Naive thymus-derived CD8-positive, alpha-beta T cell (primary cell): ENCODE measurements at regions not wholly inside any gene's neighbourhood (a gene's known extent, or its start where the extent isn't known, plus 50 kb on each side); places are given as distances from the start of the nearest gene placed in this dataset.

Source experiments
- ATAC-seq, 2 donors: fragments of 150-1000 bp; cut with Tn5 transposase in 1 of 2; sonication (Bioruptor Pico), chemical (Tn5 transposase) in 1 of 2; 1 replicate in 1 of 2; 2 replicates in 1 of 2; pipeline ENCODE4 v1.10.0; 2021; ENCODE audit warnings: mild to moderate bottlenecking in 2 of 2, moderate library complexity in 2 of 2
- POLR2A ChIA-PET: fragments of 350-600 bp; sonication (Branson Sonifier 250); formaldehyde crosslinking; loops from one replicate; lab custom pipeline; 2021; ENCODE audit warnings: antibody characterized with exemption; lab: Charles Lee
- DNase-seq, 10 donors: peaks; one replicate each; pipeline versions ENCODE4 v3.0.0 to v3.0.0-alpha.2; 2020 to 2022
- H3K27ac Mint-ChIP-seq, 10 donors: one replicate each; pipeline ENCODE4 v1.8.0; 2020 to 2022; ENCODE audit warnings: mild to moderate bottlenecking in 10 of 10, mixed read lengths in 10 of 10, moderate library complexity in 4 of 10, inconsistent platforms in 1 of 10
- H3K27me3 Mint-ChIP-seq, 5 donors: one replicate each; pipeline ENCODE4 v1.8.0; 2021 to 2022; ENCODE audit warnings: mixed read lengths in 5 of 5
- H3K36me3 Mint-ChIP-seq, 3 donors: one replicate each; pipeline ENCODE4 v1.8.0; 2020 to 2022; ENCODE audit warnings: mixed read lengths in 3 of 3, mild to moderate bottlenecking in 2 of 3, inconsistent platforms in 1 of 3
- H3K4me1 Mint-ChIP-seq, 4 donors: one replicate each; pipeline ENCODE4 v1.8.0; 2021 to 2022; ENCODE audit warnings: mixed read lengths in 4 of 4
- H3K4me3 Mint-ChIP-seq, 10 donors: one replicate each; pipeline ENCODE4 v1.8.0; 2020 to 2022; ENCODE audit warnings: mild to moderate bottlenecking in 10 of 10, mixed read lengths in 10 of 10, moderate library complexity in 6 of 10, inconsistent platforms in 1 of 10
- H3K9me3 Mint-ChIP-seq, 9 donors: one replicate each; pipeline ENCODE4 v1.8.0; 2020 to 2022; ENCODE audit warnings: mixed read lengths in 9 of 9, mild to moderate bottlenecking in 3 of 9, inconsistent platforms in 1 of 9, moderate library complexity in 1 of 9

GRCh38 chr2:159855143-159855542 lies 57.1 kb upstream of the CD302 start:
- no peak for DNase-seq
- H3K36me3 Mint-ChIP-seq: peaks cover 12 to 89% (median 57%) of the 10 kb centered on the region in 3 donors
- POLR2A ChIA-PET: no interaction called here
- peaks cover 0 to 3% (median 0%) of the 10 kb centered on the region in 4 donors for H3K4me1 Mint-ChIP-seq
- H3K27ac Mint-ChIP-seq: no peak overlapping the region
- no peak for ATAC-seq
- no peaks in the 10 kb centered on the region for H3K9me3 Mint-ChIP-seq
- no peaks in the 10 kb centered on the region for H3K27me3 Mint-ChIP-seq
- H3K4me3 Mint-ChIP-seq: no peak overlapping the region

GRCh38 chr2:159854481-159854880 lies 56.5 kb upstream of the CD302 start:
- DNase-seq: no peak
- ATAC-seq: no peak
- Mint-ChIP-seq H3K9me3 (no peaks in the 10 kb centered on the region), H3K4me1 (peaks cover 0 to 3% (median 0%) of the 10 kb centered on the region in 4 donors), H3K36me3 (peaks cover 10 to 90% (median 57%) of the 10 kb centered on the region in 3 donors), H3K4me3 (no peak overlapping the region), H3K27me3 (no peaks in the 10 kb centered on the region), H3K27ac (peak overlapping the region in 1 of 10 donors; percentile 5)
- POLR2A ChIA-PET: no interaction called here

GRCh38 chr2:159853101-159853500 lies 55.1 kb upstream of the CD302 start:
- Mint-ChIP-seq H3K4me1 (peaks cover 0 to 3% (median 0%) of the 10 kb centered on the region in 4 donors), H3K4me3 (no peak overlapping the region), H3K27ac (no peak overlapping the region), H3K9me3 (no peaks in the 10 kb centered on the region), H3K27me3 (no peaks in the 10 kb centered on the region), H3K36me3 (peaks cover 11 to 89% (median 56%) of the 10 kb centered on the region in 3 donors)
- POLR2A ChIA-PET: no interaction called here
- DNase-seq (no peak), ATAC-seq (no peak)

- no peak for ATAC-seq
- H3K36me3 Mint-ChIP-seq: peaks cover 18 to 90% (median 59%) of the 10 kb centered on the region in 3 donors
Measured at GRCh38 chr2:159851941-159852340, 53.9 kb upstream of the CD302 start.

GRCh38 chr2:159850789-159851188 lies 52.8 kb upstream of the CD302 start:
- POLR2A ChIA-PET: no interaction called here
- Mint-ChIP-seq H3K9me3 (no peaks in the 10 kb centered on the region), H3K36me3 (peaks cover 18 to 88% (median 63%) of the 10 kb centered on the region in 3 donors), H3K27ac (no peak overlapping the region), H3K4me1 (peaks cover 0 to 3% (median 0%) of the 10 kb centered on the region in 4 donors), H3K4me3 (no peak overlapping the region), H3K27me3 (no peaks in the 10 kb centered on the region)
- DNase-seq (no peak), ATAC-seq (no peak)

More at GRCh38 chr2:159851941-159852340, 53.9 kb upstream of the CD302 start:
- Mint-ChIP-seq H3K9me3 (no peaks in the 10 kb centered on the region), H3K4me1 (peaks cover 0 to 3% (median 0%) of the 10 kb centered on the region in 4 donors), H3K4me3 (no peak overlapping the region), H3K27me3 (no peaks in the 10 kb centered on the region), H3K27ac (no peak overlapping the region)
- no peak for DNase-seq
- POLR2A ChIA-PET: no interaction called here

- ATAC-seq (no peak), DNase-seq (no peak)
- no peaks in the 10 kb centered on the region for H3K9me3 Mint-ChIP-seq
- POLR2A ChIA-PET: no interaction called here
- H3K27ac Mint-ChIP-seq: no peak overlapping the region
- H3K27me3 Mint-ChIP-seq: no peaks in the 10 kb centered on the region
- H3K4me1 Mint-ChIP-seq: peaks cover 0 to 2% (median 0%) of the 10 kb centered on the region in 4 donors
- peaks cover 18 to 81% (median 63%) of the 10 kb centered on the region in 3 donors for H3K36me3 Mint-ChIP-seq
- no peak overlapping the region for H3K4me3 Mint-ChIP-seq
Measured at GRCh38 chr2:159849160-159849813, 51.3 kb upstream of the CD302 start.
